ENCODE measurements at regions not wholly inside any gene's neighbourhood (a gene's known extent, or its start where the extent isn't known, plus 50 kb on each side); places are given as distances from the start of the nearest gene placed in this dataset.

GRCh38 chr2:172214252-172214651 lies 111.6 kb upstream of the DLX2 start:
- Mint-ChIP-seq H3K27me3 (no peaks in the 10 kb centered on the region), H3K4me1 (ENCODE audit: low read depth) (peaks cover 26% of the 10 kb centered on the region), H3K27ac (no peak overlapping the region), H3K9me3 (ENCODE audit: low read depth) (no peaks in the 10 kb centered on the region), H3K36me3 (no peaks in the 10 kb centered on the region), H3K4me3 (no peak overlapping the region)

- Mint-ChIP-seq H3K27ac (no peak overlapping the region), H3K36me3 (no peaks in the 10 kb centered on the region), H3K4me1 (ENCODE audit: low read depth) (peaks cover 34% of the 10 kb centered on the region), H3K4me3 (no peak overlapping the region), H3K27me3 (no peaks in the 10 kb centered on the region), H3K9me3 (ENCODE audit: low read depth) (no peaks in the 10 kb centered on the region)
Observed at GRCh38 chr2:172215172-172215935, 112.7 kb upstream of the DLX2 start.

- H3K4me1 Mint-ChIP-seq (ENCODE audit: low read depth): peaks cover 36% of the 10 kb centered on the region
- H3K27ac Mint-ChIP-seq: no peak overlapping the region
- H3K36me3 Mint-ChIP-seq: no peaks in the 10 kb centered on the region
- H3K9me3 Mint-ChIP-seq (ENCODE audit: low read depth): no peaks in the 10 kb centered on the region
- no peak overlapping the region for H3K4me3 Mint-ChIP-seq
- no peaks in the 10 kb centered on the region for H3K27me3 Mint-ChIP-seq
Observed at GRCh38 chr2:172215936-172216335, 113.2 kb upstream of the DLX2 start.

- Mint-ChIP-seq H3K9me3 (ENCODE audit: low read depth) (no peaks in the 10 kb centered on the region), H3K27me3 (no peaks in the 10 kb centered on the region), H3K27ac (no peak overlapping the region), H3K36me3 (no peaks in the 10 kb centered on the region), H3K4me3 (no peak overlapping the region), H3K4me1 (ENCODE audit: low read depth) (peaks cover 37% of the 10 kb centered on the region)
Observed at GRCh38 chr2:172216477-172216876, 113.8 kb upstream of the DLX2 start.

- Mint-ChIP-seq H3K36me3 (no peaks in the 10 kb centered on the region), H3K27me3 (no peaks in the 10 kb centered on the region), H3K4me3 (no peak overlapping the region), H3K9me3 (ENCODE audit: low read depth) (no peaks in the 10 kb centered on the region), H3K27ac (no peak overlapping the region), H3K4me1 (ENCODE audit: low read depth) (peaks cover 40% of the 10 kb centered on the region)
Observed at GRCh38 chr2:172219201-172219600, 116.5 kb upstream of the DLX2 start.

GRCh38 chr2:172220121-172220520 lies 117.4 kb upstream of the DLX2 start:
- Mint-ChIP-seq H3K4me3 (no peak overlapping the region), H3K27ac (no peak overlapping the region), H3K4me1 (ENCODE audit: low read depth) (peaks cover 48% of the 10 kb centered on the region), H3K36me3 (no peaks in the 10 kb centered on the region), H3K9me3 (ENCODE audit: low read depth) (no peaks in the 10 kb centered on the region), H3K27me3 (no peaks in the 10 kb centered on the region)

GRCh38 chr2:172223601-172224054 lies 120.9 kb upstream of the DLX2 start:
- H3K27me3 Mint-ChIP-seq: no peaks in the 10 kb centered on the region
- no peak overlapping the region for H3K27ac Mint-ChIP-seq
- H3K9me3 Mint-ChIP-seq (ENCODE audit: low read depth): no peaks in the 10 kb centered on the region
- H3K36me3 Mint-ChIP-seq: no peaks in the 10 kb centered on the region
- peaks cover 62% of the 10 kb centered on the region for H3K4me1 Mint-ChIP-seq (ENCODE audit: low read depth)
- H3K4me3 Mint-ChIP-seq: peak overlapping the region; percentile 13

- Mint-ChIP-seq H3K4me1 (ENCODE audit: low read depth) (peaks cover 51% of the 10 kb centered on the region), H3K9me3 (ENCODE audit: low read depth) (no peaks in the 10 kb centered on the region), H3K27ac (no peak overlapping the region), H3K27me3 (no peaks in the 10 kb centered on the region), H3K36me3 (no peaks in the 10 kb centered on the region), H3K4me3 (no peak overlapping the region)
Observed at GRCh38 chr2:172225786-172226185, 123.1 kb upstream of the DLX2 start.

GRCh38 chr2:172226244-172227061 lies 123.8 kb upstream of the DLX2 start:
- H3K27me3 Mint-ChIP-seq: no peaks in the 10 kb centered on the region
- no peak overlapping the region for H3K27ac Mint-ChIP-seq
- no peak overlapping the region for H3K4me3 Mint-ChIP-seq
- H3K9me3 Mint-ChIP-seq (ENCODE audit: low read depth): no peaks in the 10 kb centered on the region
- peaks cover 47% of the 10 kb centered on the region for H3K4me1 Mint-ChIP-seq (ENCODE audit: low read depth)
- no peaks in the 10 kb centered on the region for H3K36me3 Mint-ChIP-seq

- H3K4me1 Mint-ChIP-seq (ENCODE audit: low read depth): peaks cover 35% of the 10 kb centered on the region
- no peaks in the 10 kb centered on the region for H3K27me3 Mint-ChIP-seq
- H3K9me3 Mint-ChIP-seq (ENCODE audit: low read depth): no peaks in the 10 kb centered on the region
- H3K27ac Mint-ChIP-seq: no peak overlapping the region
- H3K36me3 Mint-ChIP-seq: no peaks in the 10 kb centered on the region
- no peak overlapping the region for H3K4me3 Mint-ChIP-seq
Observed at GRCh38 chr2:172227719-172228118, 125.0 kb upstream of the DLX2 start.

GRCh38 chr2:172228177-172228808 lies 125.6 kb upstream of the DLX2 start:
- no peaks in the 10 kb centered on the region for H3K9me3 Mint-ChIP-seq (ENCODE audit: low read depth)
- peaks cover 30% of the 10 kb centered on the region for H3K4me1 Mint-ChIP-seq (ENCODE audit: low read depth)
- H3K36me3 Mint-ChIP-seq: no peaks in the 10 kb centered on the region
- H3K27ac Mint-ChIP-seq: no peak overlapping the region
- no peak overlapping the region for H3K4me3 Mint-ChIP-seq
- H3K27me3 Mint-ChIP-seq: no peaks in the 10 kb centered on the region

- peaks cover 25% of the 10 kb centered on the region for H3K4me1 Mint-ChIP-seq (ENCODE audit: low read depth)
- H3K9me3 Mint-ChIP-seq (ENCODE audit: low read depth): no peaks in the 10 kb centered on the region
- no peak overlapping the region for H3K4me3 Mint-ChIP-seq
- no peak overlapping the region for H3K27ac Mint-ChIP-seq
- no peaks in the 10 kb centered on the region for H3K36me3 Mint-ChIP-seq
- H3K27me3 Mint-ChIP-seq: peaks cover 2% of the 10 kb centered on the region
Observed at GRCh38 chr2:172229125-172229524, 126.4 kb upstream of the DLX2 start.

- no peaks in the 10 kb centered on the region for H3K9me3 Mint-ChIP-seq (ENCODE audit: low read depth)
- H3K4me1 Mint-ChIP-seq (ENCODE audit: low read depth): peaks cover 25% of the 10 kb centered on the region
- H3K27me3 Mint-ChIP-seq: peaks cover 6% of the 10 kb centered on the region
- H3K27ac Mint-ChIP-seq: no peak overlapping the region
- H3K36me3 Mint-ChIP-seq: no peaks in the 10 kb centered on the region
- no peak overlapping the region for H3K4me3 Mint-ChIP-seq
Observed at GRCh38 chr2:172230332-172230888, 127.7 kb upstream of the DLX2 start.

GRCh38 chr2:172230889-172231401 lies 128.2 kb upstream of the DLX2 start:
- Mint-ChIP-seq H3K27ac (no peak overlapping the region), H3K9me3 (ENCODE audit: low read depth) (no peaks in the 10 kb centered on the region), H3K36me3 (no peaks in the 10 kb centered on the region), H3K4me1 (ENCODE audit: low read depth) (peaks cover 24% of the 10 kb centered on the region), H3K27me3 (peaks cover 6% of the 10 kb centered on the region), H3K4me3 (no peak overlapping the region)

GRCh38 chr2:172231508-172231907 lies 128.8 kb upstream of the DLX2 start:
- Mint-ChIP-seq H3K4me3 (no peak overlapping the region), H3K27ac (no peak overlapping the region), H3K27me3 (peaks cover 6% of the 10 kb centered on the region), H3K4me1 (ENCODE audit: low read depth) (peaks cover 22% of the 10 kb centered on the region), H3K9me3 (ENCODE audit: low read depth) (no peaks in the 10 kb centered on the region), H3K36me3 (no peaks in the 10 kb centered on the region)

Data from activated naive CD8-positive, alpha-beta T cell (primary cell).